Mesodermal cell (in vitro differentiated cells): ENCODE measurements at regions not wholly inside any gene's neighbourhood (a gene's known extent, or its start where the extent isn't known, plus 50 kb on each side); places are given as distances from the start of the nearest gene placed in this dataset.

ENCODE experiments used
- H3K27ac ChIP-seq: 2 replicates; pipeline ENCODE4 v1.7.0; 2013; ENCODE audit warnings: mild to moderate bottlenecking, low read depth, low read length, moderate library complexity; ENCODE audit not compliant: severe bottlenecking
- H3K36me3 ChIP-seq: 2 replicates; pipeline ENCODE4 v1.7.1; 2013; ENCODE audit warnings: mild to moderate bottlenecking, low read length, moderate library complexity; ENCODE audit not compliant: control insufficient read depth, insufficient read depth
- H3K4me1 ChIP-seq: one replicate; pipeline ENCODE4 v1.7.1; 2013; ENCODE audit warnings: mild to moderate bottlenecking, low read length; ENCODE audit not compliant: insufficient read depth, control insufficient read depth, poor library complexity, severe bottlenecking
- H3K4me3 ChIP-seq: 2 replicates; pipeline ENCODE4 v1.7.0; 2013; ENCODE audit warnings: low read length, control low read depth, mild to moderate bottlenecking; ENCODE audit not compliant: insufficient read depth, poor library complexity, severe bottlenecking; ENCODE audit errors: extremely low read depth
- H3K9me3 ChIP-seq: 2 replicates; pipeline ENCODE4 v1.7.1; 2013; ENCODE audit warnings: mild to moderate bottlenecking, low read length, moderate library complexity; ENCODE audit not compliant: control insufficient read depth
- WGBS, 2 experiments: methylation state at CpG; one replicate each; pipeline ENCODE4 v1.1.5; 2013; ENCODE audit warnings: missing lambda C conversion rate in 2 of 2; ENCODE audit not compliant: insufficient coverage in 2 of 2; 5-methylcytosine and 5-hydroxymethylcytosine counted together

DNA sequence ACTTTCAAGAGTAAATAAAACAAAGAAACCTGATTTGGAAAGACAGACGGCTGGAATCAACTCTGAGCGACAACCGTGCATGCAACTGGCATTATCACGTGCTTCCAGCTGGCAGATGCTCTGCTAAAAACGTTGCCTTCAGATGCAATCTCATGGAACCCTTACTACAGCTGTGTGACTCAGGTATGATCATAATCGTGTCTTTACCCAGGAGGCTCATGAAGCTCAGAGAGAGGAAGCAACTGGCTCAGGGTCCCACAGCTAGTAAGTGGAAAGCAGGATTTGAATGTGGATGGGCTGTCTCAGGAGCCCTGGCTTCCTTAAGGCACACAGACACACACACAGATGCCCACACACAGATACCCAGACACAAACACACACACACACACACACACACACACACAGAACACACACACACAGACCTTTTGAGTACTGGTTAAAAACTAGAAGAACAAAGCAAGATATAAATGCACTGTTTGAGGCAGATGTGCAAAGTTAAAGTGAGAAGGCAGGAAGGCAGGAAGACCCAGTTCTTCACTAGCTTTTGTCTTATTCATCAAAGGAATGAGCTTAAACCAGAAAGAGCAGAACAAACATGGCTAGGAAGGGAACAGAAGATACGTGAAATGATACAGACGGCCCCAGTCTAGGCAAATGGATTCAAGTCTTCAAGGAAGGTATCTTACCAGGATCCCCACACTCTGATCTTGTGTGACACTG, 275.2 kb downstream of the MAF start:
- WGBS, 2 experiments = 86 to 94% methylated on average over 7 of the region's 8 CpGs
- no peak overlapping the region for H3K4me3 ChIP-seq

GRCh38 chr16:79320956-79321355, 279.6 kb downstream of the MAF start:
- no peaks in the 10 kb centered on the region for H3K36me3 ChIP-seq
- H3K27ac ChIP-seq = no peak overlapping the region
- H3K4me3 ChIP-seq = no peak overlapping the region
- no peaks in the 10 kb centered on the region for H3K9me3 ChIP-seq
- no peaks in the 10 kb centered on the region for H3K4me1 ChIP-seq
- 79 to 93% methylated on average over 2 to 3 of the region's 6 CpGs for WGBS, 2 experiments

More for the DNA sequence above, 275.2 kb downstream of the MAF start:
- Histone ChIP-seq H3K27ac (no peak overlapping the region), H3K36me3 (no peaks in the 10 kb centered on the region), H3K4me1 (no peaks in the 10 kb centered on the region), H3K9me3 (no peaks in the 10 kb centered on the region)

GRCh38 chr16:79318143-79318899, 282.2 kb downstream of the MAF start:
- Histone ChIP-seq H3K4me3 (no peak overlapping the region), H3K4me1 (no peaks in the 10 kb centered on the region), H3K36me3 (no peaks in the 10 kb centered on the region), H3K27ac (no peak overlapping the region), H3K9me3 (no peaks in the 10 kb centered on the region)
- WGBS, 2 experiments = 83% methylated on average over 2 of the region's 4 CpGs; no CpG with 5 or more reads in 1 of the 2 experiments

GRCh38 chr16:79317521-79317920, 283.0 kb downstream of the MAF start:
- Histone ChIP-seq H3K4me3 (no peak overlapping the region), H3K9me3 (no peaks in the 10 kb centered on the region), H3K27ac (no peak overlapping the region), H3K4me1 (peaks cover 3% of the 10 kb centered on the region), H3K36me3 (no peaks in the 10 kb centered on the region)
- 39 to 71% methylated on average over 2 of the region's 2 CpGs for WGBS, 2 experiments

- H3K4me3 ChIP-seq = no peak overlapping the region
- H3K27ac ChIP-seq = no peak overlapping the region
- H3K9me3 ChIP-seq = no peaks in the 10 kb centered on the region
- H3K36me3 ChIP-seq = no peaks in the 10 kb centered on the region
- H3K4me1 ChIP-seq = peaks cover 4% of the 10 kb centered on the region
These were observed 283.5 kb downstream of the MAF start for GRCh38 chr16:79317026-79317425.

DNA sequence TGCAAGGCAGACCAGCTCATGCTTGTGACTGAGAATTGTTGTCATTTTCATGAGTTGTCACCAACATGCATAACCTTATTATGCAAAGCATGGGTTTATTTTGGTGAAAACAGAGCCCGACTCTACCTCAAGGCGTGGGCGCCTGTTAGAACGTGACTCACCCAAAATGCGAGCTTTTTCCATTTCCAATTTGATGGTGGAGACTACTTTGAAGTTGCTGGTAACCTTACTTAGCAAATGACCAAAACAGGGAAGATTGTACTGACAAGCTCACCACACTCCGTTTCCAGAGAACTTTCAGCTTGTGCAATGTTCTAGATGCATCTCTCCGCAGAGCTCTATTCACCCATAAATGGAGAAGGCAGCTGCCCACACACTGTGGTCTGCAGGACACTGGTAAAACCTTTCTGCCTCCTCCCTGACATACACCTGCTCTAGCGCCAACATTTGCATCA, 284.5 kb downstream of the MAF start:
- H3K4me1 ChIP-seq = peaks cover 4% of the 10 kb centered on the region
- no peaks in the 10 kb centered on the region for H3K36me3 ChIP-seq
- H3K9me3 ChIP-seq = no peaks in the 10 kb centered on the region
- H3K4me3 ChIP-seq = no peak overlapping the region
- WGBS, 2 experiments = 72 to 89% methylated on average over 8 of the region's 8 CpGs
- no peak overlapping the region for H3K27ac ChIP-seq

- H3K9me3 ChIP-seq = no peaks in the 10 kb centered on the region
- H3K4me3 ChIP-seq = no peak overlapping the region
- peaks cover 4% of the 10 kb centered on the region for H3K4me1 ChIP-seq
- no peaks in the 10 kb centered on the region for H3K36me3 ChIP-seq
- H3K27ac ChIP-seq = no peak overlapping the region
- 80 to 91% methylated on average over 8 to 10 of the region's 11 CpGs for WGBS, 2 experiments
These were observed 288.0 kb downstream of the MAF start for GRCh38 chr16:79312502-79312901.

DNA sequence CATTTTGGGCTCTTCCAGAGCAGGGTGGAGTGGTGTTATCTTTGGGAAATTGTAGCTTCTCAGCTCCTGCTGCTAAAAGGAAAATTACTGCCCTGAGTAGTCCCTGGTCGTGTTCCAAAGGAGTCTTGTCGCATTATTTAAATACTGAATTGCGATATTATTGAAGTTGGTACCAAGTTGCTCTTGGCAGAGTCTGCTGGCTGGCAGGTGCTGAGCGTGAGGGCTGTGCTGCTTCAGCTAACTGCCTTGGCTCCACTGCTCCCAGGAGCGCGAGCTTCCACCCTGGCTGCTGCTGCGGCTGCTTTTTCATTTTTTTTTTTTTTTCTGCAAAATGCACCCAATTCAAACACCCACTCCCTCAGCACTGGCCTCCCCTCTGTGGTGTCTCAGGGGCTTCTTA, 289.8 kb downstream of the MAF start:
- H3K4me3 ChIP-seq = no peak overlapping the region
- no peaks in the 10 kb centered on the region for H3K36me3 ChIP-seq
- peaks cover 4% of the 10 kb centered on the region for H3K4me1 ChIP-seq
- H3K9me3 ChIP-seq = no peaks in the 10 kb centered on the region
- no peak overlapping the region for H3K27ac ChIP-seq
- WGBS, 2 experiments = 89 to 92% methylated on average over 7 of the region's 7 CpGs

GRCh38 chr16:79309606-79310005, 290.9 kb downstream of the MAF start:
- Histone ChIP-seq H3K27ac (no peak overlapping the region), H3K9me3 (no peaks in the 10 kb centered on the region), H3K4me3 (no peak overlapping the region), H3K4me1 (peaks cover 4% of the 10 kb centered on the region), H3K36me3 (no peaks in the 10 kb centered on the region)
- WGBS, 2 experiments = 91 to 95% methylated on average over 3 to 4 of the region's 6 CpGs

DNA sequence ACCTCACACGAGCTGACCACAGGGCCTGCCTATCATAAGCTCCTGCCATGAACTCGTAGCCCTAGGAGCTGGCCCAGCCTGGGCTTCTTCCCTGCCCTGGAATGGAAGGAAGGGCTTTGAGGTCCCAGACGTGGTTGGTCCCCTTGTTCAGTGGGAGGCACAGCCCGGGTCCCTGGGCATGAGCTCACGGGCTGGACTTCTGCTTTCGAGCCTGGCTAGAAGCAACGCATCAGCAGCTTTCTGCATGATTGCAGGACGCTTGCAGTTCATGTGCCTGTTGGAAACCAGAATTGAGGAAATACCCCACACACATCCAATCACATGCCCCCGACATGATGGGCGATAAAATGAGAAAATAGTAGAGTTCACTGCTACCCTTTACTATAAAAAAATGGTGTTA, 293.3 kb downstream of the MAF start:
- Histone ChIP-seq H3K4me1 (no peaks in the 10 kb centered on the region), H3K4me3 (no peak overlapping the region), H3K9me3 (no peaks in the 10 kb centered on the region), H3K36me3 (no peaks in the 10 kb centered on the region), H3K27ac (no peak overlapping the region)
- WGBS, 2 experiments = 92 to 94% methylated on average over 4 to 5 of the region's 10 CpGs

DNA sequence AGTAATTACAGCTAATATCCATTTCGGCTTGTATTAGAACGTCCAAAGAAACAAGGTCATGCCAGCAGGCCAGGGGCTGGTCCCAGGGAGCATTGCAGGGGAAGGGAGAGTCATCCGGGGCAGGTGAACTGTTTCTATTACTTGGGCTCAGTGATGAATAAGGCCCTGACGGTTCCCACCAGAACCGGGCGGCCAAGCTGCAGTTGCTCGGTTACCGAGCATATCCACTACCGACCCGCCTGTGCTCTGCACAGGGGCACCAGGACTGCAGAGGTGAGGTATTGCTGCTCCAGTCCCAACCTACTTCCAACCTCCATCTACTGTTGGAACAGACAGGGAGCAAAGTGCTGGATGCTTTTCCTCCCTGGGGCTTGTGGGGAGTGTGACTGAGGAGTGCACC, 295.5 kb downstream of the MAF start:
- H3K36me3 ChIP-seq = no peaks in the 10 kb centered on the region
- H3K4me1 ChIP-seq = no peaks in the 10 kb centered on the region
- H3K27ac ChIP-seq = no peak overlapping the region
- 95 to 96% methylated on average over 8 to 9 of the region's 10 CpGs for WGBS, 2 experiments
- no peaks in the 10 kb centered on the region for H3K9me3 ChIP-seq
- H3K4me3 ChIP-seq = no peak overlapping the region
